ENCODE measurements at regions not wholly inside any gene's neighbourhood (a gene's known extent, or its start where the extent isn't known, plus 50 kb on each side); places are given as distances from the start of the nearest gene placed in this dataset.
A peak's percentile ranks its signal among the peaks of the same experiment; 100 is the strongest.

DNA sequence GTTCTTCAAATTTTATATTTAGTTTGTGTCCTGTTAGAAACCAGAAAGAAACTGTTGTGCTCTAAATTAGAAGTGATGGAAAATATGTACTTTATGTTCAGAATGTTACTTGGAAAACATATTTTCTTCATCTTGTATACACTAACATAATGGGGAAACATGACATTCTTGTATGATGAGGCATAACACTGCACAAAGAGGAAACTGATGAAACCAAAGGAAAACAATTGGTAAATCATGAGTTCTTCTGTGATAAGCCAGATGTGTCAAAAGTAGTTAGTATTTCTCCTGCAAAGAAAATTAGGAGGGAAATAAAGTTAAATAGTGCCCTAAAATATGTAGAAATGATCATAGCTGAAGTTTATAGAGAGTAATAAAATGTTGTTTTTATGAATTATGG, 111.1 kb upstream of the FBN2 start:
- H3K36me3 ChIP-seq = no peaks in the 10 kb centered on the region
- DNase-seq = no peak
- H3K27me3 ChIP-seq = no peaks in the 10 kb centered on the region
- intact Hi-C loops (cut with DNase I) = no loop called here
- no peaks in the 10 kb centered on the region for H3K9me3 ChIP-seq
- no peaks in the 10 kb centered on the region for H3K4me1 ChIP-seq
- H3K4me3 ChIP-seq = no peak overlapping the region
- no peak overlapping the region for H3K27ac ChIP-seq
- TF ChIP-seq, protein P1, sequence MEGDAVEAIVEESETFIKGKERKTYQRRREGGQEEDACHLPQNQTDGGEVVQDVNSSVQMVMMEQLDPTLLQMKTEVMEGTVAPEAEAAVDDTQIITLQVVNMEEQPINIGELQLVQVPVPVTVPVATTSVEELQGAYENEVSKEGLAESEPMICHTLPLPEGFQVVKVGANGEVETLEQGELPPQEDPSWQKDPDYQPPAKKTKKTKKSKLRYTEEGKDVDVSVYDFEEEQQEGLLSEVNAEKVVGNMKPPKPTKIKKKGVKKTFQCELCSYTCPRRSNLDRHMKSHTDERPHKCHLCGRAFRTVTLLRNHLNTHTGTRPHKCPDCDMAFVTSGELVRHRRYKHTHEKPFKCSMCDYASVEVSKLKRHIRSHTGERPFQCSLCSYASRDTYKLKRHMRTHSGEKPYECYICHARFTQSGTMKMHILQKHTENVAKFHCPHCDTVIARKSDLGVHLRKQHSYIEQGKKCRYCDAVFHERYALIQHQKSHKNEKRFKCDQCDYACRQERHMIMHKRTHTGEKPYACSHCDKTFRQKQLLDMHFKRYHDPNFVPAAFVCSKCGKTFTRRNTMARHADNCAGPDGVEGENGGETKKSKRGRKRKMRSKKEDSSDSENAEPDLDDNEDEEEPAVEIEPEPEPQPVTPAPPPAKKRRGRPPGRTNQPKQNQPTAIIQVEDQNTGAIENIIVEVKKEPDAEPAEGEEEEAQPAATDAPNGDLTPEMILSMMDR (IDR thresholded peaks at IDR 0.05) = no peak
- TF ChIP-seq POLR2A (IDR thresholded peaks at IDR 0.05) = no peak

DNA sequence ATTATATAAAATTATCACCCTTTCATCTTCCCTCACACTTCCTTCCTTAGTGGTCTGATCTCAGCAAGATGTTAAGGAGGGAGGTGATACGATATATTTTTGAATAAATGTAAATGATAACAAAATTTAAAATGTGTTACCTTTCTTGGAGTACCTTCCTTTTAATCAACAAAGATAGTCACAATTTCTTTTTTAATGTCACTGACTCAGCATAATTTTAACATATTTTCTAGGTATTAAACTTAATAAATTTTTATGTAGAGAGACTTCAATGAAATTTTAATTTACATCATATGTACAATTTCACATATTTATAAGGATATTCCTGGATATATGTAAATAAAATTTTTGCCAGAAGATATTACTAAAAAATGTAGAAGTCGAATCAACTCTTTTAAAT, 125.0 kb upstream of the FBN2 start:
- Histone ChIP-seq H3K4me1 (no peaks in the 10 kb centered on the region), H3K4me3 (no peak overlapping the region), H3K27ac (no peak overlapping the region), H3K9me3 (no peaks in the 10 kb centered on the region), H3K36me3 (no peaks in the 10 kb centered on the region), H3K27me3 (no peaks in the 10 kb centered on the region)
- no peak for DNase-seq
- 81 to 87% methylated on average over 2 of the region's 2 CpGs for WGBS, 2 donors
- TF ChIP-seq POLR2A (IDR thresholded peaks at IDR 0.05) = no peak
- TF ChIP-seq, protein P1 (IDR thresholded peaks at IDR 0.05) = no peak
- intact Hi-C loops (cut with DNase I) = no loop called here

DNA sequence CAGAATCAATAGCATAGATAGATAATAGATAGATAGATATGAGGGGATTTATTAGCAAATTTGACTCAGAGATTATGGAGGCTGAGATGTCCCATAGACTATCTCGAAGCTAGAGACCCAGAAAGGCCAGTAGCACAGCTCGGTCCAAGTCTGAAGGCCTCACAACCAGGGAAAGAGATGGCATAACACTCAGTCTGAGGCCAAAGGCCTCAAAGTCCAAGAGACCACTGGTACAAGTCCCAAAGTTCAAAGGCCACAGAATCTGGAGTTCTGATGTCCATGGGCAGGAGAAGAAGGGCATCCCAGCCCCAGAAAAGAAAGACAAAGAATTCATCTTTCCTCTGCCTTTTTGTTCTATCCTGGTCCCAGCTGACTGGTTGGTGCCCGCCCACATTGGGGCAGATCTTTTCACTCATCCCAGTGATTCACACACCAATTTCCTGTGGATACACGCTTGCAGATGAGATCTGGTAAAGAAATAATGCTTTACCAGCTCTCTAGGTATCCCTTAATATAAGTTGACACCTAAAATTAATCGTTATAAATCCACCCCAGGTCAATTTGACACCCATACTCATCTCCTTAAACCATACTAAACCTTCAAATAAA, 127.8 kb upstream of the FBN2 start:
- no peak for DNase-seq
- TF ChIP-seq POLR2A (IDR thresholded peaks at IDR 0.05) = no peak
- TF ChIP-seq, protein P1 (IDR thresholded peaks at IDR 0.05) = no peak
- intact Hi-C loops (cut with DNase I) = no loop called here
- Histone ChIP-seq H3K36me3 (no peaks in the 10 kb centered on the region), H3K4me1 (no peaks in the 10 kb centered on the region), H3K27ac (no peak overlapping the region), H3K4me3 (no peak overlapping the region), H3K9me3 (no peaks in the 10 kb centered on the region), H3K27me3 (no peaks in the 10 kb centered on the region)
- WGBS, 2 donors = 65 to 67% methylated on average over 5 of the region's 5 CpGs

DNA sequence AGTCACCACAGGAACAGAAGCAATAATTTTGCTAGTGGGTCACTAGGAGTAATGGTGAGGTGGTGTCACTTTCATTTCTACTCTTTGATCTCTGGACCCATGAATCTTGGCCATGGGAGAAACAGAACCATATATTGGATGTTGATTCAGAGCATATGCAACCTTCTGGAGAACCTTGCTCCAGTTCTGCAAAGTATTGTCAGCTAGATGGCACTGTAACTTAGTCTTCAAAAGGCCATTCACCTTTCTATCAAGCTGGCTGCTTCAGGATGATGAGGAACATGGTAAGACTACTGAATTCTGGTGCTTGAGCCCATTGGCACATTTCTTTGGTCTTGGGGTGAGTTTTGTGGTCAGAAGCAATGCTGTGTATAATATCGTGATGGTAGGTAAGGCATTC, 129.1 kb upstream of the FBN2 start:
- DNase-seq = no peak
- H3K9me3 ChIP-seq = no peaks in the 10 kb centered on the region
- H3K27ac ChIP-seq = no peak overlapping the region
- intact Hi-C loops (cut with DNase I) = no loop called here
- no peaks in the 10 kb centered on the region for H3K36me3 ChIP-seq
- TF ChIP-seq, protein P1 (IDR thresholded peaks at IDR 0.05) = peak in 3 of 6 experiments; percentile 13 to 25 (median 14)
- TF ChIP-seq POLR2A (IDR thresholded peaks at IDR 0.05) = no peak
- no peaks in the 10 kb centered on the region for H3K4me1 ChIP-seq
- no peaks in the 10 kb centered on the region for H3K27me3 ChIP-seq
- WGBS, 2 donors = 86 to 100% methylated on average over 1 of the region's 1 CpG
- H3K4me3 ChIP-seq = no peak overlapping the region

DNA sequence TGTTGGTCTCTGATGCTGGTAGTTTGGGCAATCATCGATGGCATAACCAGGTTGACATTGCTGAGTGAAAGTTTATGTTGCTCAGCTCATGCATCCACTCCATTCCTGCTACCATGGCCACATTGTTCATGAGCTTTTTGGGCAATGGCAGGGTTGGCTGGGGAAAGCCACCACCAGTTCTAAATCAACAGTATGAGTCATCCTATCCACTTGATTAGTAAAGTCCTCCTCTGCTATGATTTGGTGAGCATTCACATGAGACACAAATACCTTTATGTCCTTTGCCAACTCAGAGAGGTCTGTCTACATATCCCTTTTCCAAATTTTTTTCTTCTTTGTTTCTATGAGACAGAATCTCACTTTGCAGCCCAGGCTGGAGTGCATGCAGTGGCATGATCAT, 129.7 kb upstream of the FBN2 start:
- Histone ChIP-seq H3K9me3 (no peaks in the 10 kb centered on the region), H3K4me1 (no peaks in the 10 kb centered on the region), H3K27ac (no peak overlapping the region), H3K36me3 (no peaks in the 10 kb centered on the region), H3K27me3 (no peaks in the 10 kb centered on the region), H3K4me3 (no peak overlapping the region)
- 83 to 100% methylated on average over 1 of the region's 1 CpG for WGBS, 2 donors
- TF ChIP-seq, protein P1 (IDR thresholded peaks at IDR 0.05) = no peak
- no peak for TF ChIP-seq POLR2A (IDR thresholded peaks at IDR 0.05)
- intact Hi-C loops (cut with DNase I) = no loop called here
- DNase-seq = no peak

Data from esophagus squamous epithelium (tissue), 5 donors.